GM21528 (cell line): ENCODE measurements at regions not wholly inside any gene's neighbourhood (a gene's known extent, or its start where the extent isn't known, plus 50 kb on each side); places are given as distances from the start of the nearest gene placed in this dataset.
"Not testable (repeated sequence)": the region's sequence is repeated elsewhere in the genome, so short reads cannot be mapped to it uniquely, and the experiment has no call there.

Source experiments
- ATAC-seq: cut with Tn5 transposase; IDR thresholded peaks from one replicate; pipeline ENCODE4 v1.9.1; 2021; ENCODE audit warnings: mild to moderate bottlenecking, moderate library complexity; ENCODE audit not compliant: unreplicated experiment, low FRiP score

- ATAC-seq = no peak
Measured at GRCh38 chr16:62342216-62342615, 306.0 kb upstream of the CDH8 start.

- ATAC-seq = no peak
Measured at GRCh38 chr16:62335356-62335755, 299.1 kb upstream of the CDH8 start.

GRCh38 chr16:62321606-62322005 lies 285.4 kb upstream of the CDH8 start:
- ATAC-seq = no peak

GRCh38 chr16:62298600-62298999 lies 262.4 kb upstream of the CDH8 start:
- ATAC-seq = no peak

- no peak for ATAC-seq
Measured at GRCh38 chr16:62294213-62294972, 258.2 kb upstream of the CDH8 start.

GRCh38 chr16:62288990-62289629 lies 252.9 kb upstream of the CDH8 start:
- no peak for ATAC-seq

GRCh38 chr16:62280506-62280905 lies 244.3 kb upstream of the CDH8 start:
- ATAC-seq = no peak

GRCh38 chr16:62277942-62278341 lies 241.7 kb upstream of the CDH8 start:
- no peak for ATAC-seq

GRCh38 chr16:62276637-62277036 lies 240.4 kb upstream of the CDH8 start:
- ATAC-seq = no peak

- no peak for ATAC-seq
Measured at GRCh38 chr16:62272035-62272434, 235.8 kb upstream of the CDH8 start.

- no peak for ATAC-seq
Measured at GRCh38 chr16:62261760-62262159, 225.5 kb upstream of the CDH8 start.

- ATAC-seq = not testable (repeated sequence)
Measured at GRCh38 chr16:62258931-62259435, 222.7 kb upstream of the CDH8 start.

GRCh38 chr16:62256406-62256805 lies 220.2 kb upstream of the CDH8 start:
- ATAC-seq = no peak

- no peak for ATAC-seq
Measured at GRCh38 chr16:62254847-62255246, 218.6 kb upstream of the CDH8 start.

GRCh38 chr16:62254372-62254771 lies 218.1 kb upstream of the CDH8 start:
- ATAC-seq = no peak

- no peak for ATAC-seq
Measured at GRCh38 chr16:62253966-62254365, 217.7 kb upstream of the CDH8 start.

GRCh38 chr16:62249069-62249468 lies 212.8 kb upstream of the CDH8 start:
- no peak for ATAC-seq

- ATAC-seq = no peak
Measured at GRCh38 chr16:62240722-62241121, 204.5 kb upstream of the CDH8 start.

GRCh38 chr16:62225675-62226074 lies 189.4 kb upstream of the CDH8 start:
- no peak for ATAC-seq

GRCh38 chr16:62224646-62225209 lies 188.5 kb upstream of the CDH8 start:
- ATAC-seq = no peak

GRCh38 chr16:62216837-62217236 lies 180.6 kb upstream of the CDH8 start:
- no peak for ATAC-seq

GRCh38 chr16:62213763-62214162 lies 177.5 kb upstream of the CDH8 start:
- ATAC-seq = no peak
